ENCODE measurements at regions not wholly inside any gene's neighbourhood (a gene's known extent, or its start where the extent isn't known, plus 50 kb on each side); places are given as distances from the start of the nearest gene placed in this dataset.

DNA sequence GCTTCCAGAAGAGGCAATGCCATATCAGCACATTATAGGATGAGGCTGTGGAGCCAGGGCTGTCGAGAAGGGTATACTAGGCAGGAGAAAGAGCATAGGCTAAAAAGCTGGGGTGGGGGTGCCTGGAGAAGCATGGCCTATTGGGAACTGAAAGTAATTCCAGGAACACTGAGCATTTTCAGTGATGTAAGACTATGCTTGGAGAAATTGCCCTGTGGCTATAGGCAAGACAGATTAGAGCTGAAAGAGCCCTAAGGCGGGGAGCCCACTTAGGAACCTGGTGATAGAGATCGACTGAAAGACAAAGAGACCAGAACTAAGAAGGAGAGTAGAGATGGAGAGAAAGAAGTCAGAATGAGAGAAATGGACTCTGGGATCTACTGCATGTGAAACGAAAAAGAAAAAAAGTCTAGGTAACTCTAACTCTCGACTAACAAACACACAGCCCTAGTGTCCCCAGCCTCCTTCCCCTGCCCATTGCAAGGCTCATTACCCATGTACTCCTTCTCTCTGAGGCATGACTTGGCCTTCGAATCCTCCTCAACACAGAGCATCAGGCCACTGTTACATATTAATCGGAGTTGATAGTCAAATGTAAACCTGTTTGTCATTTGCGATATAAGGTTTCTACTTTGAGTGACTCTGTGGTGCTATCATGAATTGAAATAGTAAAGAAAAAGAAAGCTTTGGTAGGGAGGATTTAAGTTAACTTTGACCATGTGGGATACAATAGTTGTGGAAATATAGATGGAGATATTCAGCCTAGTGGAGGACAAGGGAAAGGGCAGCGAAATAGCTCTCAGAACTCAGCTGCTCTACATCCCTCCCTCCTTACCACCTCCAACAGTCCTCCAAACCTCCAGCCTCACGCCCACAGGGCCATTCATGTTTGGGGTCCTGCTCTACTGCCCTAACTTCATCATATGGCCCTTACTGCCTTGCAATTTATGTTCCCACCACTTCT is 52.3 kb upstream of the BMAL1 start:
- ATAC-seq (no peak), DNase-seq (no peak)
- Histone ChIP-seq H3K27ac (no peak overlapping the region), H3K36me3 (ENCODE audit: insufficient read depth in 1 of 2, low read depth in 1 of 2) (no peaks in the 10 kb centered on the region), H3K27me3 (ENCODE audit: insufficient read depth in 3 of 3, low read length in 2 of 3) (no peaks in the 10 kb centered on the region), H3K9me3 (no peaks in the 10 kb centered on the region), H3K4me1 (no peaks in the 10 kb centered on the region), H3K4me3 (no peak overlapping the region)
- 87 to 94% (median 91%) methylated on average over 10 of the region's 10 CpGs for WGBS, 3 donors
- TF ChIP-seq, protein P1, sequence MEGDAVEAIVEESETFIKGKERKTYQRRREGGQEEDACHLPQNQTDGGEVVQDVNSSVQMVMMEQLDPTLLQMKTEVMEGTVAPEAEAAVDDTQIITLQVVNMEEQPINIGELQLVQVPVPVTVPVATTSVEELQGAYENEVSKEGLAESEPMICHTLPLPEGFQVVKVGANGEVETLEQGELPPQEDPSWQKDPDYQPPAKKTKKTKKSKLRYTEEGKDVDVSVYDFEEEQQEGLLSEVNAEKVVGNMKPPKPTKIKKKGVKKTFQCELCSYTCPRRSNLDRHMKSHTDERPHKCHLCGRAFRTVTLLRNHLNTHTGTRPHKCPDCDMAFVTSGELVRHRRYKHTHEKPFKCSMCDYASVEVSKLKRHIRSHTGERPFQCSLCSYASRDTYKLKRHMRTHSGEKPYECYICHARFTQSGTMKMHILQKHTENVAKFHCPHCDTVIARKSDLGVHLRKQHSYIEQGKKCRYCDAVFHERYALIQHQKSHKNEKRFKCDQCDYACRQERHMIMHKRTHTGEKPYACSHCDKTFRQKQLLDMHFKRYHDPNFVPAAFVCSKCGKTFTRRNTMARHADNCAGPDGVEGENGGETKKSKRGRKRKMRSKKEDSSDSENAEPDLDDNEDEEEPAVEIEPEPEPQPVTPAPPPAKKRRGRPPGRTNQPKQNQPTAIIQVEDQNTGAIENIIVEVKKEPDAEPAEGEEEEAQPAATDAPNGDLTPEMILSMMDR (IDR thresholded peaks at IDR 0.05): no peak
- intact Hi-C loops (cut with DNase I): no loop called here

DNA sequence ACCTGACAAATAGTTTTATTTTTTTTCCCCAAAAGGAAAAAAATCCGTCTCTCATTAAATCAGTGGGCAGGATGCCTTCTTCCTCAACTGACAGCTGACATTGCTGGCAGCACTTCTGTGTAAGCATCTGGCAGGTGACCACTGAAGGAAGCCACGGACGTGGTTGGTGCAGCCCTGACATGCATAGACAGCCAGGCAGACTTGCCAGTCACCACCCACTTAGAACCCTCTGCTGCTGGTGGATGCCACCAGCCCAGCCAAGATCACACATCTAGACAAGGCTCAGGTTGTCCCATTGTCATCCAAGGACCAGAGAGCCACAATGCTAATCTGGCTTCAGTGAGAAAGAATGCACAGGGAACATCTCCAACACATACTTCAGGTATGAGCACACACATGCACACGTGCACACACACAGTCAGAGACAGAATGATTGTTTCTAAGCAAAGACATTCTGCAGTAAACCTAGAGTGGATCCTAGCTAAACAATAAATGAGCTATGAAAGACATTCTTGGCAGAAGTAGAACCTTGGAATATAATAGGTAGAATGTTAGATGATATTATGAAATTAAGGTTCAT is 49.8 kb upstream of the BMAL1 start:
- TF ChIP-seq, protein P1 (IDR thresholded peaks at IDR 0.05): no peak
- H3K36me3 ChIP-seq (ENCODE audit: insufficient read depth in 1 of 2, low read depth in 1 of 2): no peaks in the 10 kb centered on the region
- H3K4me3 ChIP-seq: no peak overlapping the region
- H3K4me1 ChIP-seq: no peaks in the 10 kb centered on the region
- H3K27me3 ChIP-seq (ENCODE audit: insufficient read depth in 3 of 3, low read length in 2 of 3): no peaks in the 10 kb centered on the region
- no peak for DNase-seq
- ATAC-seq: no peak
- WGBS, 3 donors: 32 to 69% (median 39%) methylated on average over 4 of the region's 4 CpGs
- intact Hi-C loops (cut with DNase I): no loop called here
- H3K27ac ChIP-seq: no peak overlapping the region
- no peaks in the 10 kb centered on the region for H3K9me3 ChIP-seq

All from psoas muscle (tissue), 7 donors.